ENCODE measurements at regions not wholly inside any gene's neighbourhood (a gene's known extent, or its start where the extent isn't known, plus 50 kb on each side); places are given as distances from the start of the nearest gene placed in this dataset.
"Not testable (repeated sequence)": the region's sequence is repeated elsewhere in the genome, so short reads cannot be mapped to it uniquely, and the experiment has no call there.

DNA sequence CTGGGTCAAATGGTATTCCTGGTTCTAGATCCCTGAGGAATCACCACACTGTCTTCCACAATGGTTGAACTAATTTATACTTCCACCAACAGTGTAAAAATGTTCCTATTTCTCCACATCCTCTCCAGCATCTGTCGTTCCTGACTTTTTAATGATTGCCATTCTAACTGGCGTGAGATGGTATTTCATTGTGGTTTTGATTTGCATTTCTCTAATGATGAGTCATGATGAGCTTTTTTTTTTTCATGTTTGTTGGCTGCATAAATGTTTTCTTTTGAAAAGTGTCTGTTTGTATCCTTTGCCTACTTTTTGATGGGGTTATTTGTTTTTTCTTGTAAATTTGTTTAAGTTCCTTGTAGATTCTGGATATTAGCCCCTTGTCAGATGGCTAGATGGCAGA, 214.4 kb upstream of the HS3ST1 start:
- H3K36me3 Mint-ChIP-seq (ENCODE audit: low read depth); DNase-seq; H3K27me3 Mint-ChIP-seq (ENCODE audit: low read depth); POLR2A ChIA-PET; ATAC-seq; CTCF ChIA-PET; H3K27ac Mint-ChIP-seq; H3K4me1 Mint-ChIP-seq (ENCODE audit: low read depth); H3K9me3 Mint-ChIP-seq (ENCODE audit: insufficient read depth); H3K4me3 Mint-ChIP-seq: not testable (repeated sequence)

- Mint-ChIP-seq H3K4me1 (ENCODE audit: low read depth) (no peaks in the 10 kb centered on the region), H3K36me3 (ENCODE audit: low read depth) (no peaks in the 10 kb centered on the region), H3K9me3 (ENCODE audit: insufficient read depth) (no peaks in the 10 kb centered on the region), H3K27me3 (ENCODE audit: low read depth) (no peaks in the 10 kb centered on the region), H3K27ac (no peak overlapping the region), H3K4me3 (no peak overlapping the region)
- DNase-seq, result no peak
- CTCF ChIA-PET, result no interaction called here
- no peak for ATAC-seq
- POLR2A ChIA-PET, result no interaction called here
Observed at GRCh38 chr4:11640584-11640983, 211.9 kb upstream of the HS3ST1 start.

GRCh38 chr4:11636551-11636950, 207.9 kb upstream of the HS3ST1 start:
- POLR2A ChIA-PET, result no interaction called here
- DNase-seq, result no peak
- no peak overlapping the region for H3K27ac Mint-ChIP-seq
- ATAC-seq, result no peak
- CTCF ChIA-PET, result no interaction called here
- H3K27me3 Mint-ChIP-seq (ENCODE audit: low read depth), result no peaks in the 10 kb centered on the region
- H3K36me3 Mint-ChIP-seq (ENCODE audit: low read depth), result no peaks in the 10 kb centered on the region
- no peaks in the 10 kb centered on the region for H3K4me1 Mint-ChIP-seq (ENCODE audit: low read depth)
- no peak overlapping the region for H3K4me3 Mint-ChIP-seq
- no peaks in the 10 kb centered on the region for H3K9me3 Mint-ChIP-seq (ENCODE audit: insufficient read depth)

- POLR2A ChIA-PET, result no interaction called here
- Mint-ChIP-seq H3K4me3 (no peak overlapping the region), H3K27me3 (ENCODE audit: low read depth) (no peaks in the 10 kb centered on the region), H3K4me1 (ENCODE audit: low read depth) (no peaks in the 10 kb centered on the region), H3K36me3 (ENCODE audit: low read depth) (no peaks in the 10 kb centered on the region), H3K9me3 (ENCODE audit: insufficient read depth) (no peaks in the 10 kb centered on the region), H3K27ac (no peak overlapping the region)
- CTCF ChIA-PET, result no interaction called here
- ATAC-seq (no peak), DNase-seq (no peak)
Observed at GRCh38 chr4:11636031-11636430, 207.3 kb upstream of the HS3ST1 start.

DNA sequence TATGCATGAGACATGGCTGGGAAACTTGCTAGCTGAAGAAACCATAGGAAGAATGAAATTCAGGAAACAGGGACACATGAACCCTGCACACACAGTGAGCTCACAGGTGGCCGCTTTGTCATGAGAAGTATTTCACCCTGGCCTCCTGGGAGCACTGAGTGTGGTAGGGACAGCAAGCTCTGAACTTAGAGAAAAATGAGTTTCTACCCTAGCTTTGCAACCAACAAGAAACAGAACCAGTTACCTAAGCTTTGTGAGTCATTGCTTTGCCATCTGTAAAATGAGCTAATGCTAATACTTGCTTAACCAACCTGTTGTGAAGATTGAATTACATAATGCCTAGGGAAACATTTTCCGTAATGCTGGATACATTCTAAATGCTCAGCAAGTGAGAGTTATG, 206.6 kb upstream of the HS3ST1 start:
- H3K4me3 Mint-ChIP-seq, result no peak overlapping the region
- ChIA-PET CTCF (no interaction called here), POLR2A (no interaction called here)
- no peaks in the 10 kb centered on the region for H3K9me3 Mint-ChIP-seq (ENCODE audit: insufficient read depth)
- DNase-seq, result no peak
- no peaks in the 10 kb centered on the region for H3K27me3 Mint-ChIP-seq (ENCODE audit: low read depth)
- ATAC-seq, result no peak
- no peaks in the 10 kb centered on the region for H3K4me1 Mint-ChIP-seq (ENCODE audit: low read depth)
- H3K27ac Mint-ChIP-seq, result no peak overlapping the region
- H3K36me3 Mint-ChIP-seq (ENCODE audit: low read depth), result no peaks in the 10 kb centered on the region

DNA sequence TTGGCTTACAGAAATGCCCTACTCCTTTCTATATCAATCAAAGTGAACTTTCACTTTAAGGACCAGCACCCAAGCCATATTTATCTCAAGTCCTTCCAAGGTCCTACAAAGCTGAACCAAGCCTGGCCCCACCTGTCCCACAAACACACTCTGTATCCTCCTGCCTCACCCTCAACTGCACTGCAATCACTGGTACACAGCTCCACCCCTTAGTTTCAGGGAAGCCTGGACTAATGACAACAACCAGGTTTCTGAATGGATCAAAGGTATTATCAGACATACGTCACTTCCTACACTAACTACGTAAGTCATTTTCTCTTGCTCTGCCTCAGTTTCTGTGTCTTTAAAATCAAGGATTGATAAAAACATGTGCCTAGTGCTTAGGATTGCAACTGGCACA, 205.6 kb upstream of the HS3ST1 start:
- CTCF ChIA-PET, result no interaction called here

GRCh38 chr4:11633430-11633829, 204.7 kb upstream of the HS3ST1 start:
- H3K9me3 Mint-ChIP-seq (ENCODE audit: insufficient read depth), result no peaks in the 10 kb centered on the region
- no peaks in the 10 kb centered on the region for H3K36me3 Mint-ChIP-seq (ENCODE audit: low read depth)
- H3K27me3 Mint-ChIP-seq (ENCODE audit: low read depth), result no peaks in the 10 kb centered on the region
- no peaks in the 10 kb centered on the region for H3K4me1 Mint-ChIP-seq (ENCODE audit: low read depth)
- DNase-seq (no peak), ATAC-seq (no peak)
- no peak overlapping the region for H3K27ac Mint-ChIP-seq
- POLR2A ChIA-PET, result no interaction called here
- CTCF ChIA-PET, result no interaction called here
- no peak overlapping the region for H3K4me3 Mint-ChIP-seq

More for the DNA sequence above, 205.6 kb upstream of the HS3ST1 start:
- Mint-ChIP-seq H3K27ac (no peak overlapping the region), H3K36me3 (ENCODE audit: low read depth) (no peaks in the 10 kb centered on the region), H3K4me1 (ENCODE audit: low read depth) (no peaks in the 10 kb centered on the region), H3K9me3 (ENCODE audit: insufficient read depth) (no peaks in the 10 kb centered on the region), H3K4me3 (no peak overlapping the region), H3K27me3 (ENCODE audit: low read depth) (no peaks in the 10 kb centered on the region)
- POLR2A ChIA-PET, result no interaction called here
- ATAC-seq (no peak), DNase-seq (no peak)

DNA sequence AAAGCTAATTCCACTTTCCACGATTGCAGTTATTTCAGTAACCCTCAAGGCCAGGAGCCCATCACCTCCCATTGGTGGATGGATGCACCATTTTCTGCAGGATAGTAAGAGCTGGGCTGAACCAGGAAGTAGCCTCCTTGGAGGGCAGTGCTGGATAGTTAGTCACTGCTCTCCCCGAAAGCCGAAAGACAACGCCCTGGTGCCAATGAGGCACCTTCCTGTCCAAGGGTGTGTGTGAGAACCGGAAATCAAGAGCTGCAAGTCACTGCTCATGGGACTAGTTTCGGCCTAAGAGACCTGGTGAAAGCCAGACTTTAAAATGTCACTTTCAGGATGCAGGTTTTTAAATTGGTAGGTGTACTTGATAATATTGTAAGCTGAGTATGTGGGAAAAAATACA, 203.8 kb upstream of the HS3ST1 start:
- Mint-ChIP-seq H3K27ac (no peak overlapping the region), H3K4me3 (no peak overlapping the region), H3K4me1 (ENCODE audit: low read depth) (no peaks in the 10 kb centered on the region), H3K9me3 (ENCODE audit: insufficient read depth) (no peaks in the 10 kb centered on the region), H3K36me3 (ENCODE audit: low read depth) (no peaks in the 10 kb centered on the region), H3K27me3 (ENCODE audit: low read depth) (no peaks in the 10 kb centered on the region)
- ATAC-seq (no peak), DNase-seq (no peak)
- CTCF ChIA-PET, result no interaction called here
- POLR2A ChIA-PET, result no interaction called here

- DNase-seq (no peak), ATAC-seq (no peak)
- POLR2A ChIA-PET, result no interaction called here
- CTCF ChIA-PET, result no interaction called here
- Mint-ChIP-seq H3K36me3 (ENCODE audit: low read depth) (no peaks in the 10 kb centered on the region), H3K4me1 (ENCODE audit: low read depth) (no peaks in the 10 kb centered on the region), H3K4me3 (no peak overlapping the region), H3K27me3 (ENCODE audit: low read depth) (no peaks in the 10 kb centered on the region), H3K9me3 (ENCODE audit: insufficient read depth) (no peaks in the 10 kb centered on the region), H3K27ac (no peak overlapping the region)
Observed at GRCh38 chr4:11632025-11632424, 203.3 kb upstream of the HS3ST1 start.

DNA sequence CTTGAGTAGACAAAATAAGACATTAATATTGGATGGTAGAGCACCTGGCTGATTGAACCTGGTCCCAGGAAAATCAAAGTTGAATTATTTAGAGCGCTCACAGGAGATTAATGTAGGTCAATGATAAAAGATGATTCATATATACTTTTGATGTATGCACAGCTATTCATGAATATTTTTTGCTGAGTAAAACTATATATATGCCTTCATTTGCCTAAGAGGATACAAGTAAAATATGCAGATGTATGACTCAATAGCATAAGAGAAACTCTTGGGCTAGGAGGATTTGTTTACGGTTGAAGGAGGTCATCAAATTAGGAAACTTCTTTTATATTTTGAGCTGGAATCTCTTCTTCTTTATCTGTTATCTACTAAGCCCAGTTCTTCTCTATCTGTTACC, 202.7 kb upstream of the HS3ST1 start:
- POLR2A ChIA-PET, result no interaction called here
- no peak overlapping the region for H3K27ac Mint-ChIP-seq
- DNase-seq (no peak), ATAC-seq (no peak)
- no peak overlapping the region for H3K4me3 Mint-ChIP-seq
- H3K9me3 Mint-ChIP-seq (ENCODE audit: insufficient read depth), result no peaks in the 10 kb centered on the region
- no peaks in the 10 kb centered on the region for H3K36me3 Mint-ChIP-seq (ENCODE audit: low read depth)
- CTCF ChIA-PET, result no interaction called here
- H3K4me1 Mint-ChIP-seq (ENCODE audit: low read depth), result no peaks in the 10 kb centered on the region
- no peaks in the 10 kb centered on the region for H3K27me3 Mint-ChIP-seq (ENCODE audit: low read depth)

DNA sequence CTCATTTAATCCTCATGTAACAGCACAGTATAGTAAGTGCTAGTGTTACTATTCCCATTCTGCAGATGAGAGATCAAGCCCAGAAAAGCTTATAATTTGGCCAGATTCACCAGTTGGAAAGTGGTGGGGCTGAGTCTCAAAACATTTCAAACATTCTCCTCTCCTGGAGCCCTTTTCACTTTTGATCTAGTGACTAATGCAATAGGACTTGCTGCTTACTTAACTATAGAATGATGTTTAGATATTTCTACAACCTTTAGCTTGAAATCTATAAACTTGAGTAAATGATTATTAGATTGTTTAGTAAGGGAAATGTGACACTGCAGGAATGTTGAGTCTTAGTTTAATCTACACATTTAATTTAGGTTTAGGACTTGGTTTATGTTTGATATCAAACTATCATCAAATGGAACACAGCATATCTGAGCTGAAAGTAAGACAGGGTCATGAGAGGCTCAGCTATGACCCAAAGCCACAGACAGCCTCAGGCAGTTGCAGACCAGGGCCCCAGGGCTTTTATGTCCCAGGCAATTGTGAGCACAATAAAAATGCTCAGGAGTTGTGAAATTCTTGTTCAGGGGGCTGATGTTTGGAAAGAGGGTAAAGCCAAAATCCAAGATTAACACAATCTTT, 199.5 kb upstream of the HS3ST1 start:
- H3K27ac Mint-ChIP-seq, result no peak overlapping the region
- H3K9me3 Mint-ChIP-seq (ENCODE audit: insufficient read depth), result no peaks in the 10 kb centered on the region
- POLR2A ChIA-PET, result no interaction called here
- H3K4me1 Mint-ChIP-seq (ENCODE audit: low read depth), result no peaks in the 10 kb centered on the region
- no peak overlapping the region for H3K4me3 Mint-ChIP-seq
- CTCF ChIA-PET, result no interaction called here
- no peaks in the 10 kb centered on the region for H3K36me3 Mint-ChIP-seq (ENCODE audit: low read depth)
- ATAC-seq (no peak), DNase-seq (no peak)
- peaks cover 2% of the 10 kb centered on the region for H3K27me3 Mint-ChIP-seq (ENCODE audit: low read depth)

- no peak for ATAC-seq
- no peaks in the 10 kb centered on the region for H3K4me1 Mint-ChIP-seq (ENCODE audit: low read depth)
- CTCF ChIA-PET, result no interaction called here
Observed at GRCh38 chr4:11626066-11626465, 197.4 kb upstream of the HS3ST1 start.

GRCh38 chr4:11625211-11625610, 196.5 kb upstream of the HS3ST1 start:
- ATAC-seq, result no peak
- no peaks in the 10 kb centered on the region for H3K36me3 Mint-ChIP-seq (ENCODE audit: low read depth)
- DNase-seq, result no peak
- CTCF ChIA-PET, result no interaction called here
- H3K9me3 Mint-ChIP-seq (ENCODE audit: insufficient read depth), result no peaks in the 10 kb centered on the region
- H3K27me3 Mint-ChIP-seq (ENCODE audit: low read depth), result peaks cover 2% of the 10 kb centered on the region
- H3K27ac Mint-ChIP-seq, result no peak overlapping the region
- POLR2A ChIA-PET, result no interaction called here
- no peaks in the 10 kb centered on the region for H3K4me1 Mint-ChIP-seq (ENCODE audit: low read depth)
- no peak overlapping the region for H3K4me3 Mint-ChIP-seq

More at GRCh38 chr4:11626066-11626465, 197.4 kb upstream of the HS3ST1 start:
- Mint-ChIP-seq H3K27ac (no peak overlapping the region), H3K9me3 (ENCODE audit: insufficient read depth) (no peaks in the 10 kb centered on the region), H3K27me3 (ENCODE audit: low read depth) (peaks cover 2% of the 10 kb centered on the region), H3K36me3 (ENCODE audit: low read depth) (no peaks in the 10 kb centered on the region), H3K4me3 (no peak overlapping the region)
- no peak for DNase-seq
- POLR2A ChIA-PET, result no interaction called here

Data from activated CD8-positive, alpha-beta T cell treated with anti-CD3 and anti-CD28 coated beads, Interleukin-2, amount 10 ng/mL, durations not matched to agents 7 days and 5 days (primary cell).